ENCODE measurements at regions not wholly inside any gene's neighbourhood (a gene's known extent, or its start where the extent isn't known, plus 50 kb on each side); places are given as distances from the start of the nearest gene placed in this dataset.

- no peak for DNase-seq (ENCODE audit: low read depth)
- no peak for TF ChIP-seq CTCF (IDR thresholded peaks at IDR 0.05; ENCODE audit: insufficient read depth, low read length)
- no peak overlapping the region for H3K4me3 ChIP-seq (ENCODE audit: low read depth, low read length)
Measured at GRCh38 chr3:16802389-16802788, 82.4 kb upstream of the PLCL2 start.

GRCh38 chr3:16803019-16803418 is 81.7 kb upstream of the PLCL2 start:
- DNase-seq (ENCODE audit: low read depth), result no peak
- no peak overlapping the region for H3K4me3 ChIP-seq (ENCODE audit: low read depth, low read length)
- TF ChIP-seq CTCF (IDR thresholded peaks at IDR 0.05; ENCODE audit: insufficient read depth, low read length), result no peak

- peak; percentile 90 for DNase-seq (ENCODE audit: low read depth)
- TF ChIP-seq CTCF (IDR thresholded peaks at IDR 0.05; ENCODE audit: insufficient read depth, low read length), result no peak
- no peak overlapping the region for H3K4me3 ChIP-seq (ENCODE audit: low read depth, low read length)
Measured at GRCh38 chr3:16807391-16807790, 77.4 kb upstream of the PLCL2 start.

- no peak overlapping the region for H3K4me3 ChIP-seq (ENCODE audit: low read depth, low read length)
- no peak for DNase-seq (ENCODE audit: low read depth)
- TF ChIP-seq CTCF (IDR thresholded peaks at IDR 0.05; ENCODE audit: insufficient read depth, low read length), result no peak
Measured at GRCh38 chr3:16808393-16809107, 76.2 kb upstream of the PLCL2 start.

- H3K4me3 ChIP-seq (ENCODE audit: low read depth, low read length), result no peak overlapping the region
- no peak for DNase-seq (ENCODE audit: low read depth)
Measured at GRCh38 chr3:16809482-16809881, 75.3 kb upstream of the PLCL2 start.

GRCh38 chr3:16809993-16810392 is 74.8 kb upstream of the PLCL2 start:
- H3K4me3 ChIP-seq (ENCODE audit: low read depth, low read length), result no peak overlapping the region
- peak; percentile 39 for DNase-seq (ENCODE audit: low read depth)
- TF ChIP-seq CTCF (IDR thresholded peaks at IDR 0.05; ENCODE audit: insufficient read depth, low read length), result no peak

More at GRCh38 chr3:16809482-16809881, 75.3 kb upstream of the PLCL2 start:
- no peak for TF ChIP-seq CTCF (IDR thresholded peaks at IDR 0.05; ENCODE audit: insufficient read depth, low read length)

All from fibroblast of the aortic adventitia (primary cell).